Fibroblast of skin of right biceps (primary cell): ENCODE measurements at regions not wholly inside any gene's neighbourhood (a gene's known extent, or its start where the extent isn't known, plus 50 kb on each side); places are given as distances from the start of the nearest gene placed in this dataset.
"Not testable (repeated sequence)": the region's sequence is repeated elsewhere in the genome, so short reads cannot be mapped to it uniquely, and the experiment has no call there.

Experiments
- DNase-seq: peaks from one replicate; pipeline ENCODE4 v3.0.0-alpha.2; 2013

GRCh38 chr11:101741061-101741460 lies 157.3 kb upstream of the TRPC6 start:
- no peak for DNase-seq

- DNase-seq, result no peak
Observed at GRCh38 chr11:101738452-101738851, 154.6 kb upstream of the TRPC6 start.

- no peak for DNase-seq
Observed at GRCh38 chr11:101729406-101730078, 145.7 kb upstream of the TRPC6 start.

- DNase-seq, result no peak
Observed at GRCh38 chr11:101727451-101727850, 143.6 kb upstream of the TRPC6 start.

- no peak for DNase-seq
Observed at GRCh38 chr11:101726988-101727387, 143.2 kb upstream of the TRPC6 start.

- no peak for DNase-seq
Observed at GRCh38 chr11:101723371-101723770, 139.6 kb upstream of the TRPC6 start.

- no peak for DNase-seq
Observed at GRCh38 chr11:101721270-101721669, 137.5 kb upstream of the TRPC6 start.

GRCh38 chr11:101718402-101718801 lies 134.6 kb upstream of the TRPC6 start:
- peak; percentile 0 for DNase-seq

- no peak for DNase-seq
Observed at GRCh38 chr11:101717619-101718018, 133.8 kb upstream of the TRPC6 start.

GRCh38 chr11:101715281-101715680 lies 131.5 kb upstream of the TRPC6 start:
- DNase-seq, result no peak

- DNase-seq, result no peak
Observed at GRCh38 chr11:101707477-101707876, 123.7 kb upstream of the TRPC6 start.

- DNase-seq, result no peak
Observed at GRCh38 chr11:101706541-101706940, 122.7 kb upstream of the TRPC6 start.

- DNase-seq, result no peak
Observed at GRCh38 chr11:101705972-101706371, 122.2 kb upstream of the TRPC6 start.

GRCh38 chr11:101694869-101695268 lies 111.1 kb upstream of the TRPC6 start:
- DNase-seq, result not testable (repeated sequence)

GRCh38 chr11:101692980-101693379 lies 109.2 kb upstream of the TRPC6 start:
- DNase-seq, result no peak

GRCh38 chr11:101686514-101686913 lies 102.7 kb upstream of the TRPC6 start:
- DNase-seq, result peak; percentile 79

GRCh38 chr11:101668236-101668635 lies 84.4 kb upstream of the TRPC6 start:
- no peak for DNase-seq

- no peak for DNase-seq
Observed at GRCh38 chr11:101666916-101667315, 83.1 kb upstream of the TRPC6 start.

- no peak for DNase-seq
Observed at GRCh38 chr11:101661559-101661958, 77.8 kb upstream of the TRPC6 start.
